PC-9 (cell line): ENCODE measurements at regions not wholly inside any gene's neighbourhood (a gene's known extent, or its start where the extent isn't known, plus 50 kb on each side); places are given as distances from the start of the nearest gene placed in this dataset.

ENCODE experiments used
- BruUV-seq: library from RNA; stranded (reverse); fragments of 400-500 nt; replicated peaks from 2 replicates; lab custom pipeline; 2021; lab: Mats Ljungman, UMichigan
- CTCF ChIA-PET: fragments of 300-600 bp; sonication (Branson Sonifier 250); formaldehyde crosslinking; loops from one replicate; lab custom pipeline; 2022; ENCODE audit warnings: antibody characterized with exemption; lab: Charles Lee
- POLR2A ChIA-PET: fragments of 300-600 bp; sonication (Branson Sonifier 250); formaldehyde crosslinking; loops from one replicate; lab custom pipeline; 2022; ENCODE audit warnings: antibody characterized with exemption; ENCODE audit not compliant: unreplicated experiment; lab: Charles Lee
- DNase-seq, 2 experiments: peaks; one replicate each; pipeline versions ENCODE4 v3.0.0 to v3.0.0-alpha.2; 2015 to 2022; ENCODE audit warnings: mixed read lengths in 1 of 2
- H2AFZ ChIP-seq: fragments of 200-600 bp; sonication (generic); 2 replicates; pipeline ENCODE4 v1.8.1; 2017; ENCODE audit warnings: antibody characterized with exemption
- H3F3A ChIP-seq: fragments of 200-600 bp; sonication (generic); 2 replicates; pipeline ENCODE4 v1.8.1; 2017; ENCODE audit warnings: antibody characterized with exemption, mild to moderate bottlenecking, low read depth; ENCODE audit not compliant: insufficient read depth
- H3K27ac ChIP-seq: fragments of 200-600 bp; sonication (generic); 2 replicates; pipeline ENCODE4 v1.6.1; 2016; ENCODE audit warnings: mixed run types
- H3K27me3 ChIP-seq: fragments of 200-600 bp; sonication (generic); 2 replicates; pipeline ENCODE4 v1.6.1; 2016; ENCODE audit warnings: low read depth, mixed run types; ENCODE audit not compliant: insufficient read depth
- H3K36me3 ChIP-seq: fragments of 200-600 bp; sonication (generic); 2 replicates; pipeline ENCODE4 v1.6.1; 2016; ENCODE audit warnings: low read depth, mixed run types
- H3K4me1 ChIP-seq: fragments of 200-600 bp; sonication (generic); replicated peaks from 2 replicates; pipeline ENCODE4 v1.6.1; 2016; ENCODE audit warnings: mixed run types; ENCODE audit not compliant: insufficient read depth
- H3K4me2 ChIP-seq: fragments of 200-600 bp; sonication (generic); 2 replicates; pipeline ENCODE4 v1.6.1; 2017; ENCODE audit warnings: mixed run types
- H3K4me3 ChIP-seq: fragments of 200-600 bp; sonication (generic); 2 replicates; pipeline ENCODE4 v1.6.1; 2016; ENCODE audit warnings: mixed run types
- H3K79me2 ChIP-seq: fragments of 200-600 bp; sonication (generic); 2 replicates; pipeline ENCODE4 v1.6.1; 2017; ENCODE audit warnings: low read depth, mixed run types
- H3K9me2 ChIP-seq: fragments of 200-600 bp; sonication (generic); 2 replicates; pipeline ENCODE4 v1.8.1; 2017; ENCODE audit warnings: mild to moderate bottlenecking; ENCODE audit not compliant: insufficient read depth
- H3K9me3 ChIP-seq: fragments of 200-600 bp; sonication (generic); 2 replicates; pipeline ENCODE4 v1.8.1; 2016; ENCODE audit warnings: low read depth; ENCODE audit not compliant: insufficient read depth
- H4K20me1 ChIP-seq: fragments of 200-600 bp; sonication (generic); 2 replicates; pipeline ENCODE4 v1.8.1; 2017; ENCODE audit not compliant: insufficient read depth
- CTCF ChIP-seq: fragments of 200-600 bp; sonication (generic); conservative IDR thresholded peaks from 2 replicates; pipeline ENCODE4 v1.6.1; 2017; ENCODE audit warnings: mixed run types, antibody characterized with exemption, mild to moderate bottlenecking, moderate library complexity
- EZH2 ChIP-seq: fragments of 200-600 bp; sonication (generic); IDR thresholded peaks from 2 replicates; pipeline ENCODE4 v1.8.0; 2017; ENCODE audit warnings: antibody characterized with exemption, low read depth
- intact Hi-C: fragments of 100-400 bp; cut with micrococcal nuclease; formaldehyde crosslinking; loops from one replicate; pipeline ENCODE4 v1.10.0; 2022; ENCODE audit not compliant: unreplicated experiment

- no peaks in the 10 kb centered on the region for H3K79me2 ChIP-seq
- H2AFZ ChIP-seq: no peak overlapping the region
- intact Hi-C loops: no loop called here
- no peak overlapping the region for H3K4me2 ChIP-seq
- TF ChIP-seq CTCF: no peak
- TF ChIP-seq EZH2: no peak
- no peaks in the 10 kb centered on the region for H3F3A ChIP-seq
- POLR2A ChIA-PET: no interaction called here
- no TSS peak for BruUV-seq
- CTCF ChIA-PET: no interaction called here
- H3K4me1 ChIP-seq: no peaks in the 10 kb centered on the region
- no peaks in the 10 kb centered on the region for H3K36me3 ChIP-seq
- no peaks in the 10 kb centered on the region for H3K9me2 ChIP-seq
- no peaks in the 10 kb centered on the region for H3K27me3 ChIP-seq
- H4K20me1 ChIP-seq: no peaks in the 10 kb centered on the region
- DNase-seq: no peak
- no peak overlapping the region for H3K4me3 ChIP-seq
- H3K27ac ChIP-seq: no peak overlapping the region
- no peaks in the 10 kb centered on the region for H3K9me3 ChIP-seq
These were observed 1283.7 kb downstream of the GRIK2 start for GRCh38 chr6:102677225-102677624.

- no peak overlapping the region for H3K27ac ChIP-seq
- H3K27me3 ChIP-seq: no peaks in the 10 kb centered on the region
- no peaks in the 10 kb centered on the region for H3K4me1 ChIP-seq
- no peaks in the 10 kb centered on the region for H3K9me3 ChIP-seq
- no peaks in the 10 kb centered on the region for H3K36me3 ChIP-seq
- H2AFZ ChIP-seq: no peak overlapping the region
- DNase-seq: no peak
- POLR2A ChIA-PET: no interaction called here
- no peaks in the 10 kb centered on the region for H3K9me2 ChIP-seq
- no TSS peak for BruUV-seq
- no peaks in the 10 kb centered on the region for H3F3A ChIP-seq
- CTCF ChIA-PET: no interaction called here
- no peaks in the 10 kb centered on the region for H4K20me1 ChIP-seq
- intact Hi-C loops: no loop called here
- TF ChIP-seq CTCF (no peak), EZH2 (no peak)
- H3K79me2 ChIP-seq: no peaks in the 10 kb centered on the region
- H3K4me3 ChIP-seq: no peak overlapping the region
- H3K4me2 ChIP-seq: no peak overlapping the region
These were observed 1277.2 kb downstream of the GRIK2 start for GRCh38 chr6:102670735-102671134.

GRCh38 chr6:102662851-102663250, 1269.3 kb downstream of the GRIK2 start:
- H3K4me3 ChIP-seq: no peak overlapping the region
- H2AFZ ChIP-seq: no peak overlapping the region
- no peaks in the 10 kb centered on the region for H3K9me3 ChIP-seq
- H4K20me1 ChIP-seq: no peaks in the 10 kb centered on the region
- H3K79me2 ChIP-seq: no peaks in the 10 kb centered on the region
- H3K27ac ChIP-seq: no peak overlapping the region
- no peaks in the 10 kb centered on the region for H3K9me2 ChIP-seq
- no TSS peak for BruUV-seq
- H3K36me3 ChIP-seq: no peaks in the 10 kb centered on the region
- H3F3A ChIP-seq: no peaks in the 10 kb centered on the region
- ChIA-PET POLR2A (no interaction called here), CTCF (no interaction called here)
- no peaks in the 10 kb centered on the region for H3K27me3 ChIP-seq
- DNase-seq: no peak
- no peak overlapping the region for H3K4me2 ChIP-seq
- intact Hi-C loops: no loop called here
- H3K4me1 ChIP-seq: no peaks in the 10 kb centered on the region
- TF ChIP-seq EZH2 (no peak), CTCF (no peak)
